Daoy (cell line): ENCODE measurements at regions not wholly inside any gene's neighbourhood (a gene's known extent, or its start where the extent isn't known, plus 50 kb on each side); places are given as distances from the start of the nearest gene placed in this dataset.

Experiments
- DNase-seq: peaks from one replicate; pipeline ENCODE4 v3.0.0-alpha.2; 2015; ENCODE audit warnings: low read depth

DNA sequence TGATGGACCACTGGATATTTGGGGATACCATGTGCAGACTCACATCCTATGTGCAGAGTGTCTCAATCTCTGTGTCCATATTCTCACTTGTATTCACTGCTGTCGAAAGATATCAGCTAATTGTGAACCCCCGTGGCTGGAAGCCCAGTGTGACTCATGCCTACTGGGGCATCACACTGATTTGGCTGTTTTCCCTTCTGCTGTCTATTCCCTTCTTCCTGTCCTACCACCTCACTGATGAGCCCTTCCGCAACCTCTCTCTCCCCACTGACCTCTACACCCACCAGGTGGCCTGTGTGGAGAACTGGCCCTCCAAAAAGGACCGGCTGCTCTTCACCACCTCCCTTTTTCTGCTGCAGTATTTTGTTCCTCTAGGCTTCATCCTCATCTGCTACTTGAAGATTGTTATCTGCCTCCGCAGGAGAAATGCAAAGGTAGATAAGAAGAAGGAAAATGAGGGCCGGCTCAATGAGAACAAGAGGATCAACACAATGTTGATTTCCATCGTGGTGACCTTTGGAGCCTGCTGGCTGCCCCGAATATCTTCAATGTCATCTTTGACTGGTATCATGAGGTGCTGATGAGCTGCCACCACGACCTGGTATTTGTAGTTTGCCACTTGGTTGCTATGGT is 54.5 kb upstream of the HNRNPA0 start:
- peak; percentile 37 for DNase-seq

DNA sequence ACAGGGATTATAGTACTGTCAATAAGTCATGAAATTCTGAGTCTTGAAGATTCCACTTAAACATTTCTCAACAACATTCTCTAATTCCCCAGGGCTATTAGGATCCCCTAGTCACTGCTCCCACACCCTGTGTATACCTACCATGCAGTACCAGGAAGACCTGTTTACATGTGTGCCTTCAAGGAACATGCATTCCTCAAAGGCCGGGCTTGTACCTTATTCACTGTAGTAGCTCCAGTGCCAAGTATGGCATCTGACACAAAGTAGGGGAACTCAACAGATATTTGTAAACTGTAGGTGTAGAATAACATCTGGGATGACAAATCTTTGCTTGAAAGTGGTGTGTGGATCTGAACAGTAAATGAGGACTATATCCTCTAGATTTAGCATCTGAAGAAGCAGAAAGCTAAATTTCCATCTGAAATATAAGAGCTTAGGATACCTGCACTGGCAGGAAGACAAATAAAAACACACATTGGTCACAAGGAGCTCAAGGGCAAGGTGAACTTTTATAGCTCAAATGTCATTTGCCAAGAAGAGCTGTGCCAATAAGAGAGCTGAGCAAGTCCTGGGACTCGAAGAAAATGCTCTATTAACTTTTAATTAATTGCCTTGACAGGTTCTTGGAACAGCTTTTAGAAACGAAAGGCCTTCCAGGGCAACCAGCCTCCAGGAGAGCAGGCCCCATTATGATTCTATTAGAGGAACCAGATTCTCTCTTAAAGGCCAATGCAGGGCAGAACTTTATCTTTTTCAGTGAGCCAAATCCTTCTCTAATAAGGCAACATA is 52.3 kb upstream of the MYOT start:
- DNase-seq, result no peak
